ENCODE measurements at regions not wholly inside any gene's neighbourhood (a gene's known extent, or its start where the extent isn't known, plus 50 kb on each side); places are given as distances from the start of the nearest gene placed in this dataset.

DNA sequence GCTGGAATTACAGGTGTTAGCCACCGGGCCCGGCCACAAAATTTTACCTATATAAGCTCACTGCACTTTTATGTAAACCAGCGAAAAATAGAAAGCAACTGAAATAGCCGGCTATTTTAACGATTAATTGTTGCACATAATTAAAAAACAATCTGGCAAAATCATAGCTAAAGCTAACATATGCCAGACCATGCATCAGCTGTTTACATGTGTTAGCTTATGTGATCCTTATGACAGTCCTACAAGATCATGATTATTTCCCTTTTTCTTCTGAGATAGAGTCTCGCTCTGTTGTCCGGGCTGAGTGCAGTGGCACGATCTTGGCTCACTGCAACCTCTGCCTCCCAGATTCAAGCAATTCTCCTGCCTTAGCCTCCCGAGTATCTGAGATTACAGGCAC, 157.0 kb downstream of the ZFP64 start:
- TF ChIP-seq GABPA (IDR thresholded peaks at IDR 0.05; ENCODE audit: borderline replicate concordance, insufficient read depth, low read length) (no peak), TEAD4 (IDR thresholded peaks at IDR 0.05; ENCODE audit: low read depth, low read length) (no peak), TAF1 (IDR thresholded peaks at IDR 0.05; ENCODE audit: low read depth, low read length) (no peak), SUZ12 (IDR thresholded peaks at IDR 0.05; ENCODE audit: low read length) (no peak), RXRA (IDR thresholded peaks at IDR 0.05; ENCODE audit: insufficient read depth, low read depth, low read length) (no peak), MAFK (IDR thresholded peaks at IDR 0.05; ENCODE audit: low read depth, low read length) (no peak)
- TF ChIP-seq, protein P1, sequence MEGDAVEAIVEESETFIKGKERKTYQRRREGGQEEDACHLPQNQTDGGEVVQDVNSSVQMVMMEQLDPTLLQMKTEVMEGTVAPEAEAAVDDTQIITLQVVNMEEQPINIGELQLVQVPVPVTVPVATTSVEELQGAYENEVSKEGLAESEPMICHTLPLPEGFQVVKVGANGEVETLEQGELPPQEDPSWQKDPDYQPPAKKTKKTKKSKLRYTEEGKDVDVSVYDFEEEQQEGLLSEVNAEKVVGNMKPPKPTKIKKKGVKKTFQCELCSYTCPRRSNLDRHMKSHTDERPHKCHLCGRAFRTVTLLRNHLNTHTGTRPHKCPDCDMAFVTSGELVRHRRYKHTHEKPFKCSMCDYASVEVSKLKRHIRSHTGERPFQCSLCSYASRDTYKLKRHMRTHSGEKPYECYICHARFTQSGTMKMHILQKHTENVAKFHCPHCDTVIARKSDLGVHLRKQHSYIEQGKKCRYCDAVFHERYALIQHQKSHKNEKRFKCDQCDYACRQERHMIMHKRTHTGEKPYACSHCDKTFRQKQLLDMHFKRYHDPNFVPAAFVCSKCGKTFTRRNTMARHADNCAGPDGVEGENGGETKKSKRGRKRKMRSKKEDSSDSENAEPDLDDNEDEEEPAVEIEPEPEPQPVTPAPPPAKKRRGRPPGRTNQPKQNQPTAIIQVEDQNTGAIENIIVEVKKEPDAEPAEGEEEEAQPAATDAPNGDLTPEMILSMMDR (IDR thresholded peaks at IDR 0.05; ENCODE audit: control extremely low read depth in 1 of 3, insufficient read depth in 1 of 3, low read depth in 1 of 3, low read length in 3 of 3), result no peak

Data from H1 (cell line).